NCI-H774 (cell line): ENCODE measurements at regions not wholly inside any gene's neighbourhood (a gene's known extent, or its start where the extent isn't known, plus 50 kb on each side); places are given as distances from the start of the nearest gene placed in this dataset.
"Not testable (repeated sequence)": the region's sequence is repeated elsewhere in the genome, so short reads cannot be mapped to it uniquely, and the experiment has no call there.

ENCODE experiments used
- DNase-seq: peaks from one replicate; lab custom pipeline; 2025; lab: John Stamatoyannopoulos, UW

DNA sequence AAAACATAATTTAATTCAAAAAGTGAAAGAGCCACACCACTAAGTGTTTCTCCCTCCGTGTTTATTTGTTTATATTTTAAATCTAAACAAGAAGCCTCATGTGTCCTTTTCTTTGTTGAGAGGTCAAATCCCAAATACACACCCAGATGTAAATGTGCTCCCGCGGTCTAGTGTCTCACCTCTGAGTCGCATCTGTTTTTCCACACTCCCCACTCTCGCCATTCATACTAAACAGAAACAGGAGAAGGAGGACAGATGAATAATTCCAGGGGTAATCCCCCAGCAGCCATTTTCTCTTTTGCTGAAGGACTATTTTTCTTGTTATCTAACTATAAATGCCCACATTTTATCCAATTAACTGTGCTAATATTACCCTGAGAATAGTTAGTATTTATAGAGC is 361.6 kb upstream of the RIOK2 start:
- DNase-seq = no peak

DNA sequence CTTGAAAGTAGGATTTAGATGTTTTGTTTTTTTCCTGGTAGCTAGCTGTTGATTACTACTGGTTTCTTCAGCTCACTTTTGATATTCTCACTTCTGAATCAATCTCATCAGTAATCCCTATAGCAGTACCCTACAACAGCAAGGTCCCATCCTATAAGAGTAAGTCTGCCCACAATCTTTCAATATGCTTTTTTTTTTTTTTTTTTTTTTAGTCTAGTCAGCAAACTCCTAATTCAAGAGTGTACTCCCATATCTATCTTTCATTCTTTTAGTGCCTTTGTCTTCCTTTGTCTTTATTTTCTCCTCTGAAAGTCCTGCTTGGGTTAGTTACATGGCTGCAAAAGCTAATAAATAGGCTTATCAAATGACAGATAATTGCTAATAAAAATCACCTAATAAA is 362.4 kb upstream of the RIOK2 start:
- no peak for DNase-seq

DNA sequence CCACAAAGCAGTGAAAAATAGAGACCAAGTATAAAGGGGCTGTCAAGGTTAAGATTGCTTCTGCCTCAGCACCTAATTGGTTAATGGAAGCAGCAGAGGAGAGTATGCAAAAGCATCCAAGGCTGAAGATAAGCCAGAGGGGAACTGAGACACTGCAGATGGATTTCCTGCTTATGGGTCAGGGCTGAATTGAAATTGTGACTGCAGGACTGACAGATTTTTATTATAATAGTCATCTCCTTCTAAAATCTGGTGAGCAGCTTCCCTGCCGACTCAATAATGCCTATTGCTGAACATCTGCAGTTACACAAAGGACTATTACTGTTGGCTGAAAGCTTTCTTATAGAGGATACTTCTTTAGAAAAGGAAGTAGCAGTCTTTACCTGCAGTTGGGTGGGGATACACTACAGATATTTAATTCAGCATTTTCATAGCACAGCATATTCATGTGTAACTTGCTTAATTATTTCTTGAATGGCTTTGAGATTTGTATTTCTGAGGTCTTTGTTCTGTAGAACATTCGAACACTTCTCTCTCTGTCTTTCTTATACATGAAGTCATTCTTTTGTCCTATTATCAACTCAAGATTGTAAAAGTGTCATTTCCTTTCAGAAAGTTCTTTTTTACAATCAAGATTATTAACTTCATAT is 363.0 kb upstream of the RIOK2 start:
- no peak for DNase-seq

- DNase-seq = no peak
Observed at GRCh38 chr5:97547430-97547829, 364.4 kb upstream of the RIOK2 start.

DNA sequence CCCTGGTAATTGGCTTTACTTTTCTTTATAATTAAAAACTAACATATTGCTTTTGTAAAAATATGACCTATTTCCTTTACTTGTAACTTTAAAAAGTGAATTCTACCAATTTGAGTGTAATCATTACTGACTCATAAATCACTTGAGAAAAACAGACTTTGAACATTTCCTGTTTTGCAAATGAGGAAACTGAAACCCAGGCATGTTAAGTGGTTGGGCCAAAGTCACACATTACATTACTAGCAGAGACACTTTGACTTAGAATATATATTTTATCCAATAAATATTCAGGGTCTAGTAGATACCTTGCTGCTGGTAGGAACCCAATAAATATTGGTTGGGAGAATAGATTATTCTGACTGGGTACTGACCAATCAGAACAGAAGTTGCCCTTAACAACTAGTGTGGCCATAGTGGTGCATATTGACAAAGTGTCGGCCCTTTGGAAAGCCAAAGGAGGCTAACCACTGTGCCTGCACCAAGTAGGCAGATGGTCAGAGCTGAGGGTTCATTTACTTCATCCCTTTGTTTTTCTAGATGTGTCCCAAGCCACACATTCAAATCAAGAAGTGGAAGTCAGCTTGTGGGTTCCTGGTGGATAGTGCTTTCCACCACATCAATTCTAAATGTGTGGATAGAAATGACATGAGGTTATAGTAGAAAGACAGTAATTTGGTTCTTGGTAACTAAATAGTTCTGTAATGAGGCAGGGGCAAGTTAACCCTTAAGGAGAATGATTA is 365.1 kb upstream of the RIOK2 start:
- DNase-seq = no peak

GRCh38 chr5:97548739-97549080 is 365.7 kb upstream of the RIOK2 start:
- no peak for DNase-seq

DNA sequence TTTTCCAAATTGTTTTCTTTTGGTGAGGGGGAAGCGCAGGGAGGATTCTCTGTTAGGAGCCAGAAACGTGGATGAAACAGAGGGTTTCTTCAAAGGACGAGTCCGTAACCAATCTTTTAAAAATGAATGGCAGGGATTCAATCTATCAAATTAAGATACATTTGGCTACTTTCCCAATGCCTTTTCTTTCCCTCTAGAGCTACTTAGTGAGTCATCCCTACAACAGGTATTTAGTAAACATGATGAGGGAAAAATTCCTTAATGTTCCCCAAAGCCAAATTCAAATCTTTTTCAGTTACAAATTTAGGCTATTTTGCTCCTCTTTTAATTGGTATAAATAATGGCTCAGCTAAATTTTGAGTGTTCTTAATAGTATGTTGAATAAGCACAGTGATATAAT is 366.4 kb upstream of the RIOK2 start:
- no peak for DNase-seq

GRCh38 chr5:97550164-97550563 is 367.1 kb upstream of the RIOK2 start:
- no peak for DNase-seq

GRCh38 chr5:97550818-97551217 is 367.8 kb upstream of the RIOK2 start:
- no peak for DNase-seq

DNA sequence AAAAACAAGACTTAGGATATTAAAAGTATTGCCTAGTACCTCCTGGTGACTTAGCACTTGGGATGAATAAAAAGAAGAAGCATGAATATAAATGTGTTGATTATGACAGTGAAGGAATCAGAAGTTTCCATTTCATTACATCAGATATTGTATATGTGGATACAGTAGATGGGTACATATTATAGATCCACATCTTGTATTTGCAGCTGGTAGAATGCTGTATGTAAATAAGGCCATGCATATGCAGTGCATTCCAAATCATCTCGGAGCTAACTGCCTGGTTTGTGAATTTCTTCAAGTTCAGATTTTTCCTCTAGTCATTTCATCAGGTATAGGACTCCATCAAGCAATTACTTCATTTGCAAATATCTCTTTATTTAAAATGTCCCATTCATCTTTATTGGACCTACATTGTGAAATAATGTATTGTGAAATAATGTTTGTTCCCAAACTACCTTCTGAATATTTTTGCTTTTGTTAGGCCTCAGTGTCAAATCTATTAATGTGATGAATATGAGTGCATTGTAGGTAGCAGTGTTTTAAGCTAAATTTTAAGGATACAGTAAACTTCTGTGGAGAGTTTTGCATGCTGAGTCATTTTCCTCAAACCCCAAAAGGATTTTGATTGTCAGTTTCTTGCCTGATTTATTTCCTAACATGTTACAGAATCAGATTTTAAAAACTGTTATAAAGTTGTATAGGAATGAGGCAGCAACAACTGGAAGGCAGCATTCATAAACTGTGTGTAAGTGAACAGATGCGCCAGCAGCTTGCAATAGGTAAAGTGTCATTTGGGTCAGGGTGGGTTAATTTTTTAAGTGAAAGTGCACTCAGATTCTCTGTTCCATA is 370.8 kb upstream of the RIOK2 start:
- DNase-seq = no peak

DNA sequence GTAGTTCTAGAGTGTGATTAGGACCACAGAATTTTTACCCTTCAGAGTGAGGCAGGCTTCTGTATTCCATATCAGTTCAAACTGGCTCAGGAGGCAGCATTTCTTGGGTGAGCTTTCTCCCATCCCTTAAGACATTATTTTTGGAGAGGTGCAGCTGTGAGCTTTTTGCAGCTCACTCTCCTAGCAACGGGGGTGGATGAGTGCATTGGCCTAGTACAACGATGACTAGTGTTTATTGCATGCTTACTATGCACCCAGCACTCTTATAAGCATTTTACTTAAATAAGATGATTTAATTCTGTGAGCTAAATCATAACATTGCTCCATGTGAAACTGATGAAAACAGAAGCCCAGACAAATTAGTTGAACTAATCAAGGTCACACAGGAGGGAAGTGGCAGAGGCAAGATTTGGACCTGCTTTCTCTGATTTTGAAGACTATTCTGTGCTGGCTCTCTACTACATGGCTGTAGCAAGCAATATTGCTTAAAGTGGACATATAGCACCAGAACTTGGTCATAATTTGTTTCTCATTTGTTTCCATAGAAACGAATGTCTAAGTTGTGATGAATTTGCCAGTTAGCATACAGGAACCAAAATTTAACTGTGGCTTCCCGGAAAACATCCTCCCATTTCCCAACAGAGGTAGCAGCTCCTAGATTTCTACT is 372.1 kb upstream of the RIOK2 start:
- DNase-seq = no peak

- DNase-seq = no peak
Observed at GRCh38 chr5:97555644-97555981, 372.6 kb upstream of the RIOK2 start.

DNA sequence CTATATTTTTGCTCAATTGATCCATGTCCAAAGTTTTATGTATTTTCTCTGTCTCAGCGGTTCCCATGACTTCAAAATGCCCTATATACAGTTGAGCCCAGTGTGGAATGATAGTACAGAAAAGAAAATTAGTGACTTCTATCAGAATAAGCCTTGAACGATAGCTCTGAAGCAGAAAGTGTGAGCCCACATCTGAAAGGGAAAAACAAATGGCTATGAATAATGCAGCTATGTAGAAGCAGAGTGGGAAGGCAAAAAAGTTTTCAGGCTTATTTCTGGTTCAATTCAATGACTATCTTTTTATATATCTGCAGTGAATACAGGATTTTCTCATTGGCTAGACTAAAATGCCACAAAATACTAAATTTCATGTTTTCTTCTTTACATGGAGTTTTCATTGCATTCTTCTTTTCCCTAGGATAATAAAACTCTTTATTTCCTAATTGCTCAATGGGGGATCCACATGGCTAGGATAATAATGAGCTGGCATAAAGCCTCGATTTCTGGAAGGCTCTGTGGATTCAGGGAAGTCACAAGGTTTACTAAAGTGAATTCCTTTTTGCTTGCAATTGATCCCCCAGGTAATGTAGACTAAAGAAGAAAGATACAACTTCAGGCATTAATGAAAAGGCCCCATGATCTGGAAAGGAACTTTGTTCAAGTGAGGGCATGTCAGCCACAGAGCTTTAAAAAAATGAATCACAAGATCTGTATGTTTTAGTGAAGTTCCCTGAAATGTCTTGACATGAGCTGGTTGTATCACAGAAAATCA is 377.0 kb upstream of the RIOK2 start:
- no peak for DNase-seq

DNA sequence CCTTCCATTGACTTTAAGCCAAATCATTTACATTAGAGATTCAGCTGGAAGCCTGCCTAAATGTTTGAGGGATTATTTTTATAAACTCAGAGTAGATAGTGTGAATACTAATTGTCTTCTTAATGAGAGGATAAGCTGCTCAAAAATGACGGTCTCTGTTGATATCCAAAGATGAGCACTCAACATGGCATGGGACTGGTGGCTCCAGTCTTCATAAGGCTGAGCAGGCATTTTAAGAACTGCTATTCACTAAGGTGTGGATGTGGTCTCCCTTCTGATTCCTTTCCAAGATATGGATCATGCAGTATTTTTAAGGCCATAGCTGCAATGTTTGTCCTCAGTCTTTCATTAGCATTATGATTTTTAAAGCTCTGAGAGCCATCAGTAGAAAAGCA is 377.5 kb upstream of the RIOK2 start:
- no peak for DNase-seq

GRCh38 chr5:97563050-97563657 is 380.1 kb upstream of the RIOK2 start:
- no peak for DNase-seq

DNA sequence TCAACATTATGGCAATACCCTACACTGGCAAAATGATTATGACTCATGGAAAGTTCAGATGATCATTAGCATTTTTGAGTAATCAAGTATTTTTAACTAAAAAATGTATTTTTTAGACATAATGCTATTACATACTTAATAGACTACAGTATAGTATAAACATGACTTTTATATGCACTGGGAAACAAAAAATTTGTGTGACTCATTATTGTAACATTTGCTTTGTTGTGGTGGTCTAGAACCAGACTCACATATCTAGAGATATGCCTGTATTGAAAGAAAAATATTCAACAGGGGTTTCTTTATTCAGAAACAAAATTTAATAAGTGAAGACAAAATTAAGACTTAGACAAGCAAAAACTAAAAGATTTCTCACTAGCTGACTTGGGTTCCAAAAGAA is 385.3 kb upstream of the RIOK2 start:
- DNase-seq = no peak

DNA sequence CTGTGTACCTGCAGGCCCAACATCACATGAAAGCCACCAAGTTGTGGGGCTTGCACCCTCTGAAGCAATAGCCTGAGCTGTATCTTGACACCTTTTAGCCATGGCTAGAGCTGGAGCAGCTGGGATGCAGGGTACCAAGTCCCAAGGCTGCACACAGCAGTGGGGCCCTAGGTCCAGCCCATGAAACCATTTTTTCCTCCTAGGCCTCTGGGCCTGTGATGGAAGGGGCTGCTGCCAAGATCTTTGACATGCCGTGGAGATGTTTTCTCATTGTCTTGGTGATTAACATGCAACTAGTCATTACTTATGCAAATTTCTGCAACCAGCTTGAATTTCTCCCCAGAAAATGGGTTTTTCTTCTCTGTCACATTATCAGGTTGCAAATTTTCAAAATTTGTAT is 387.2 kb upstream of the RIOK2 start:
- DNase-seq = no peak

- DNase-seq = no peak
Observed at GRCh38 chr5:97575322-97575721, 392.3 kb upstream of the RIOK2 start.

GRCh38 chr5:97576956-97577355 is 393.9 kb upstream of the RIOK2 start:
- no peak for DNase-seq

DNA sequence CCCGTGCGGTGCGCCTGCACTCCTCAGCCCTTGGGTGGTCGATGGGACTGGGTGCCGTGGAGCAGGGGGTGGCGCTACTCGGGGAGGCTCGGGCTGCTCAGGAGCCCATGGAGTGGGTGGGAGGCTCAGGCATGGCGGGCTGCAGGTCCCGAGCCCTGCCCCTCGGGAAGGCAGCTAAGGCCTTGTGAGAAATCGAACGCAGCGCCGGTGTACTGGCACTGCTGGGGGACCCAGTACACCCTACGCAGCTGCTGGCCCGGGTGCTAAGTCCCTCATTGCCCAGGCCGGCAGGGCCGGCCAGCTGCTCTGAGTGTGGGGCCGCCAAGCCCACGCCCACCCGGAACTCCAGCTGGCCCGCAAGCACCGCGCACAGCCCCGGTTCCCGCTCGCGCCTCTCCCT is 396.9 kb upstream of the RIOK2 start:
- not testable (repeated sequence) for DNase-seq

- DNase-seq = no peak
Observed at GRCh38 chr5:97580746-97581145, 397.7 kb upstream of the RIOK2 start.

DNA sequence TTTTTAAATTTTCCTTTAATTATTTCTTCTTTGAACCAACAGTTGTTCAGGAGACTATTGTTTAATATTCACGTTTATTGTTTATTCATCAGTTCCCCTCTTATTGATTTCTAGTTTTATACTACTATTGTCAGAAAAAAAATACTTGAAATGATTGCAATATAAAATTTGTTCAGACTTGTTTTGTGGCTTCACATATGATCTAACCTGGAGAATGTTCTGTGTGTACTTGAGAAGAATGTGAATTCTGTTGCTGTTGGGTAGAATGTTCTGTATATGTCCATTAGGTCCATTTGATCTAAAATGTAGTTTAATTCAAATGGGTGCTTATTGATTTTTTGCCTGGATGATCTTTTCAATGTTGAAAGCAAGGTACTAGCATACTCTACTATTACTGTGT is 408.7 kb upstream of the RIOK2 start:
- no peak for DNase-seq
